GM18505 (cell line): ENCODE measurements at regions not wholly inside any gene's neighbourhood (a gene's known extent, or its start where the extent isn't known, plus 50 kb on each side); places are given as distances from the start of the nearest gene placed in this dataset.
A peak's percentile ranks its signal among the peaks of the same experiment; 100 is the strongest.

Experiments used
- ATAC-seq: cut with Tn5 transposase; IDR thresholded peaks from one replicate; pipeline ENCODE4 v1.9.1; 2021; ENCODE audit not compliant: unreplicated experiment
- POLR2A ChIP-seq: IDR thresholded peaks from 4 replicates; pipeline ENCODE4 v1.6.1; 2011; ENCODE audit warnings: borderline replicate concordance; ENCODE audit not compliant: insufficient read depth, insufficient read length; ENCODE audit errors: extremely low read depth

- ATAC-seq = no peak
- TF ChIP-seq POLR2A = no peak
These were observed 285.7 kb upstream of the STT3B start for GRCh38 chr3:31247063-31247447.

- TF ChIP-seq POLR2A = no peak
- peak; percentile 61 for ATAC-seq
These were observed 284.7 kb upstream of the STT3B start for GRCh38 chr3:31247850-31248562.

DNA sequence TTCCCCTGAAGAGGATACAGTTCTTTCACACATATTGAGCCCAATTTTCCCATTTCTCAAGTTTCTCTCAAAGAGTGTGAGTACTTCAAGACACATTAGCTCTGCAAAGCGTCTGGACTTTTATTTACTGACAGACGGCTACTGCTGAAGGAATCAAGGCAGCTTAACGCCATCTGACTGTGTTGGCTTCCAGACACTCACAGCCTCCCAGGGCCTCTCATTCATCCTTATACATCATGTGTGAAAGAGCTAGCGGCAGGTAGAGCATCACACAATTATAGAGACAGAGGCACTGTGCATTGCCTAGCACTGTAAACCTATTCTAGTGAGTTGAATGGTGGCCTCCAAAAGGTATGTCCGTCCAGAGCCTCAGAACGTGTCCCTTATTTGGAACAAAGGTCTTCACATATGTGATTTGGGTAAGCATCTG lies 284.1 kb upstream of the STT3B start:
- ATAC-seq = peak; percentile 10
- TF ChIP-seq POLR2A = no peak

DNA sequence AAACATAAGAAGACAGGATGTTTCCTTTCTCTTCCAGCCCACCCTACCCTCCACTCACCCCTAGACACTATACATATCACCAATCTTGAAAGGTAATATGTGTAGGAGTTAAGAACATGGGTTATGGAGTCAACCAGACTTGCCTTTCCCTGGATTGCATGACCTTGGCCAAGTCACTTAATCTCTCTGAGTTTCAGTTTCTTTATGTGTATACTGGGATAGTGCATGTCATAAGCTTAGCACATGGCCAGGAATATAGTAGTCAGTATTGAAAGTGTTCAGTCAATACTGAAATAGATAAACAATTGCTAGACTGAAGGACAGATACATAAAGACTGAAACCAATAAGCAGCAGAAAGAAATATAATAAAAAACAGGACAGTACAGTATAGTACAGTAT lies 283.2 kb upstream of the STT3B start:
- no peak for ATAC-seq
- TF ChIP-seq POLR2A = no peak

- no peak for TF ChIP-seq POLR2A
- no peak for ATAC-seq
These were observed 282.5 kb upstream of the STT3B start for GRCh38 chr3:31250116-31250777.

GRCh38 chr3:31251083-31251482 lies 281.6 kb upstream of the STT3B start:
- no peak for TF ChIP-seq POLR2A
- no peak for ATAC-seq

DNA sequence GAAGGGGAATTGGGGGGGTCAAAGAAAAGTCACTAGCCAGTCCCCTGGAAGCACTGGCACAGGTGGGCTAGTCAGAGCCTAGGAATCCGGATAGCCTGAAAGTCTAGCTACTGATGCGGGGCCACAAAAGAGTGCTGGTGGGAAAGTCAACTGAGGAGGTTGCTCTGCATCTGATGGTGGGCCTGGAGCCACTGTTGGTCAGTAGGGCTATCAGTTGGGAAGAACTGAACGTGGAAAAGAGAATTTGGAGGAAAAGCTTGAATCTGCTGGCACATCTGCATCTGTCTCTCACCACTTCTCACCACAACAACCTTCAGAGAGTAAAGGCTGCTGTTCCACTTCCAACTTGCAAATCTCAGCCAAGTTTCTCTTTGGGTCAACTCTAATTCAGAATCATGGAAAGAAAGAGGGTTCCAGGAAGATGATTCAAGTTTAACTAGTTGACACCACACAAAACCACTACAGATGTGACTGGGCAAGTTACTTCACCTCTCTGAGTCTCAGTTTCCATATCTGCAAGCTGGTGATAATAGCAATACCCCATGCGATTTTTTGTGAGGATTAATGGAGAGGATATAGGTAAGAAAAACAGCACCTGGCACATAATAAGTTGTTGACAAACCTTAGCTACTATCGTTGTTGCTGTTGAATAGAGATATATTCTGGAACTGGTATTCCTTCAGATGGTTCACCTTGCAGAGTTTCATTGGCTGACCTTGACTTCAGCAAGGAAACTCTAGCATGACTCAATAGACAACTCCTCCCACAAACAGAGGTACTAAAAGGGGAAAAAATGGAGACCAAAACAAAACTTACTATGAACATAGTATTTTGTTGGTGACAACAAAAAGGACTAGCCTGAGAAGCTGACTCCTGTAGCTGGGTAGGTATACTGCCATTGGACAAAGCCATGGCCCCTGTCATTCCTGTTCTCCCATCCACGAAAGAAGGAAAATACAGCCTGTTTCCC lies 280.2 kb upstream of the STT3B start:
- TF ChIP-seq POLR2A = no peak
- no peak for ATAC-seq

- no peak for TF ChIP-seq POLR2A
- no peak for ATAC-seq
These were observed 278.9 kb upstream of the STT3B start for GRCh38 chr3:31253782-31254181.

DNA sequence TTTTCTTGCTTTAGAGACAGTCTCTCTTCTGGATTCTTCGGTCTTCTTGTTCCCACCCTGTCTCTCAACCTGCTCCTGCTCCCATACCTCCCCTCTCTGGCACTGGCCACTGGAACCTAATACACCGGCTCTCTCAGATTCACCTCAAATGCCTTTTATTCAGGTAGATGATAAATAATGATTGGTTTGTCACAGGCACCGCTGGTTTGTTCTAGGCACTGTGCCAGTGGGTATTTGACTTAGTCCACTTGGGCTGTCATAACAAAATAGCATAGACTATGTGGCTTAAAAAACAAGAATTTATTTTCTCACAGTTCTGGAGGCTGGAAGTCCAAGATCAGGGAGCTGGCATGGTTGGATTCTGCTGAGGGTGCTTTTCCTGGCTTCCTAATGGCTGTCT lies 278.2 kb upstream of the STT3B start:
- no peak for TF ChIP-seq POLR2A

GRCh38 chr3:31255007-31255581 lies 277.6 kb upstream of the STT3B start:
- TF ChIP-seq POLR2A = no peak

More for the DNA sequence above, 278.2 kb upstream of the STT3B start:
- no peak for ATAC-seq

GRCh38 chr3:31262201-31262600 lies 270.5 kb upstream of the STT3B start:
- no peak for ATAC-seq
- TF ChIP-seq POLR2A = no peak

More at GRCh38 chr3:31255007-31255581, 277.6 kb upstream of the STT3B start:
- ATAC-seq = no peak

DNA sequence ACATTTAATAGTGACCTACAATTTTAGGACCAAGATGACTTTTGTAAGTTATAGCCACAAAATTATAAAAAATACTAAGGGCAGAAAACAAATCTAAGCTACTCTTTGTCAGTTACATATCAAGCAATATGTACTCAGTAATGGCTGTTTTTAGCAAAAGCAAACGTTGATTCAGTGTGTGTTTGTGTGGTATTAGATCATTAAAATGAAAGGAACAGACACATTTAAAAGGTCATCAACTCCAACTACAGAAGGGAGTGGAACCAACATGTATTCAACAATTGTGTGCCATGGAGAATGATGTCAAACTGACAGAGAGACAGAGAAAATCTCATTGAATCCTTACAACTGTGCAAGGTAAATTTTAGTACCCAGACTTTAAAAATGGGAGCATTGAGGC lies 268.8 kb upstream of the STT3B start:
- no peak for TF ChIP-seq POLR2A
- ATAC-seq = no peak
